ENCODE measurements at regions not wholly inside any gene's neighbourhood (a gene's known extent, or its start where the extent isn't known, plus 50 kb on each side); places are given as distances from the start of the nearest gene placed in this dataset.

GRCh38 chr1:38614861-38615260, 244.7 kb downstream of the RRAGC start:
- intact Hi-C loops (cut with DNase I), result no loop called here
- TF ChIP-seq EP300 (IDR thresholded peaks at IDR 0.05) (no peak), POLR2A (IDR thresholded peaks at IDR 0.05; ENCODE audit: low read depth) (no peak), POLR2AphosphoS5 (IDR thresholded peaks at IDR 0.05) (no peak), CTCF (IDR thresholded peaks at IDR 0.05) (no peak)
- no peaks in the 10 kb centered on the region for H3K4me1 ChIP-seq
- H3K36me3 ChIP-seq, result no peaks in the 10 kb centered on the region
- peak; percentile 66 for DNase-seq (ENCODE audit: extremely low spot score)
- no peak overlapping the region for H3K27ac ChIP-seq (replicated peaks in 1 of 4)
- peaks cover 0 to 33% (median 0%) of the 10 kb centered on the region in 4 donors for H3K27me3 ChIP-seq
- WGBS, result 75% methylated on average over 3 of the region's 3 CpGs
- no peaks in the 10 kb centered on the region for H3K9me3 ChIP-seq
- H3K4me3 ChIP-seq, result no peak overlapping the region

- WGBS, result 61% methylated on average over 8 of the region's 8 CpGs
Measured at GRCh38 chr1:38613996-38614395, 245.6 kb downstream of the RRAGC start.

GRCh38 chr1:38612951-38613350, 246.6 kb downstream of the RRAGC start:
- TF ChIP-seq EP300 (IDR thresholded peaks at IDR 0.05), result no peak
- no peak for TF ChIP-seq POLR2AphosphoS5 (IDR thresholded peaks at IDR 0.05)
- TF ChIP-seq POLR2A (IDR thresholded peaks at IDR 0.05; ENCODE audit: low read depth), result no peak
- TF ChIP-seq CTCF (IDR thresholded peaks at IDR 0.05), result no peak
- no peaks in the 10 kb centered on the region for H3K9me3 ChIP-seq
- no peak for DNase-seq (ENCODE audit: extremely low spot score)
- whole genome bisulfite sequencing, result 97% methylated on average over 6 of the region's 6 CpGs
- H3K4me3 ChIP-seq, result no peak overlapping the region
- no peak overlapping the region for H3K27ac ChIP-seq (replicated peaks in 1 of 4)
- intact Hi-C loops (cut with DNase I), result no loop called here
- H3K36me3 ChIP-seq, result no peaks in the 10 kb centered on the region
- H3K4me1 ChIP-seq, result no peaks in the 10 kb centered on the region
- peaks cover 0 to 39% (median 0%) of the 10 kb centered on the region in 4 donors for H3K27me3 ChIP-seq

More at GRCh38 chr1:38613996-38614395, 245.6 kb downstream of the RRAGC start:
- no peaks in the 10 kb centered on the region for H3K36me3 ChIP-seq
- no peak overlapping the region for H3K27ac ChIP-seq (replicated peaks in 1 of 4)
- intact Hi-C loops (cut with DNase I), result no loop called here
- H3K9me3 ChIP-seq, result no peaks in the 10 kb centered on the region
- peak; percentile 82 for DNase-seq (ENCODE audit: extremely low spot score)
- TF ChIP-seq EP300 (IDR thresholded peaks at IDR 0.05) (no peak), CTCF (IDR thresholded peaks at IDR 0.05) (no peak), POLR2AphosphoS5 (IDR thresholded peaks at IDR 0.05) (no peak)
- H3K4me1 ChIP-seq, result no peaks in the 10 kb centered on the region
- H3K27me3 ChIP-seq, result peaks cover 0 to 33% (median 0%) of the 10 kb centered on the region in 4 donors
- H3K4me3 ChIP-seq, result no peak overlapping the region

GRCh38 chr1:38611664-38612211, 247.8 kb downstream of the RRAGC start:
- no peak overlapping the region for H3K4me3 ChIP-seq
- no peaks in the 10 kb centered on the region for H3K4me1 ChIP-seq
- peak; percentile 86 for DNase-seq (ENCODE audit: extremely low spot score)
- TF ChIP-seq EP300 (IDR thresholded peaks at IDR 0.05) (no peak), POLR2AphosphoS5 (IDR thresholded peaks at IDR 0.05) (no peak), CTCF (IDR thresholded peaks at IDR 0.05) (no peak), POLR2A (IDR thresholded peaks at IDR 0.05; ENCODE audit: low read depth) (no peak)
- H3K27ac ChIP-seq (replicated peaks in 1 of 4), result no peak overlapping the region
- H3K36me3 ChIP-seq, result no peaks in the 10 kb centered on the region
- no peaks in the 10 kb centered on the region for H3K9me3 ChIP-seq
- H3K27me3 ChIP-seq, result peaks cover 0 to 36% (median 0%) of the 10 kb centered on the region in 4 donors
- 60% methylated on average over 7 of the region's 7 CpGs for WGBS
- intact Hi-C loops (cut with DNase I), result no loop called here
